Esophagus muscularis mucosa (tissue), 4 donors: ENCODE measurements at regions not wholly inside any gene's neighbourhood (a gene's known extent, or its start where the extent isn't known, plus 50 kb on each side); places are given as distances from the start of the nearest gene placed in this dataset.

Experiments used
- DNase-seq: peaks from one replicate; pipeline ENCODE4 v3.0.0-alpha.2; 2017; ENCODE audit errors: extremely low spot score
- H3K27ac ChIP-seq, 4 donors: fragments of 200-600 bp; sonication (generic); replicated peaks in 1 of 4; 1 replicate in 3 of 4; 2 replicates in 1 of 4; pipeline ENCODE4 v1.5.1; 2016 to 2019; ENCODE audit warnings: mild to moderate bottlenecking in 1 of 4
- H3K27me3 ChIP-seq, 4 donors: fragments of 200-600 bp; sonication (generic); one replicate each; pipeline versions ENCODE4 v1.5.1 to v1.6.0; 2016 to 2019
- H3K36me3 ChIP-seq, 4 donors: fragments of 200-600 bp; sonication (generic); one replicate each; pipeline ENCODE4 v1.5.1; 2016 to 2019
- H3K4me1 ChIP-seq, 4 donors: fragments of 200-600 bp; sonication (generic); one replicate each; pipeline ENCODE4 v1.5.1; 2016 to 2019
- H3K4me3 ChIP-seq, 4 donors: fragments of 200-600 bp; sonication (generic); 1 replicate in 2 of 4; 2 replicates in 2 of 4; pipeline ENCODE4 v1.5.1; 2016 to 2019; ENCODE audit warnings: mild to moderate bottlenecking in 4 of 4, moderate library complexity in 1 of 4
- H3K9me3 ChIP-seq, 4 donors: fragments of 200-600 bp; sonication (generic); 1 replicate in 3 of 4; 2 replicates in 1 of 4; pipeline ENCODE4 v1.5.1; 2016 to 2019
- CTCF ChIP-seq, 3 experiments: fragments of 200-600 bp in 2 of 3; fragments of 450-650 bp in 1 of 3; sonication (generic) in 2 of 3; IDR thresholded peaks; one replicate each; pipeline ENCODE4 v1.5.1; 2017 to 2019; ENCODE audit warnings: antibody characterized with exemption in 3 of 3, mild to moderate bottlenecking in 2 of 3, moderate library complexity in 1 of 3
- EP300 ChIP-seq: sonication (generic); formaldehyde crosslinking; IDR thresholded peaks from one replicate; pipeline ENCODE4 v1.6.1; 2017; ENCODE audit warnings: antibody characterized with exemption
- POLR2A ChIP-seq: fragments of 450-650 bp; IDR thresholded peaks from one replicate; pipeline ENCODE4 v1.6.1; 2017; ENCODE audit warnings: antibody characterized with exemption, moderate library complexity, mild to moderate bottlenecking, low read depth
- POLR2AphosphoS5 ChIP-seq, 2 donors: sonication (generic); formaldehyde crosslinking; IDR thresholded peaks; one replicate each; pipeline ENCODE4 v1.6.1; 2017; ENCODE audit warnings: antibody characterized with exemption in 2 of 2
- WGBS: methylation state at CpG from one replicate; pipeline ENCODE4 v1.1.5; 2018; 5-methylcytosine and 5-hydroxymethylcytosine counted together
- intact Hi-C: fragments of 100-400 bp; cut with DNase I; formaldehyde crosslinking; loops from one replicate; pipeline ENCODE4 v1.15.1; 2023

GRCh38 chr12:115553622-115554021 lies 723.9 kb downstream of the MED13L start:
- peaks cover 0 to 4% (median 0%) of the 10 kb centered on the region in 4 donors for H3K27me3 ChIP-seq
- no peaks in the 10 kb centered on the region for H3K36me3 ChIP-seq
- no peak overlapping the region for H3K4me3 ChIP-seq
- intact Hi-C loops = no loop called here
- no peak for DNase-seq
- H3K27ac ChIP-seq = no peak overlapping the region
- 89% methylated on average over 4 of the region's 4 CpGs for WGBS
- peaks cover 0 to 12% (median 8%) of the 10 kb centered on the region in 4 donors for H3K9me3 ChIP-seq
- TF ChIP-seq EP300 = no peak
- no peak for TF ChIP-seq CTCF (IDR thresholded peaks at IDR 0.05)
- TF ChIP-seq POLR2A = no peak
- TF ChIP-seq POLR2AphosphoS5 (IDR thresholded peaks at IDR 0.05) = no peak
- no peaks in the 10 kb centered on the region for H3K4me1 ChIP-seq

- WGBS = 74% methylated on average over 2 of the region's 2 CpGs
- intact Hi-C loops = no loop called here
Observed at GRCh38 chr12:115543269-115543668, 734.2 kb downstream of the MED13L start.

GRCh38 chr12:115542656-115543055 lies 734.8 kb downstream of the MED13L start:
- Histone ChIP-seq H3K27me3 (peaks cover 0 to 8% (median 0%) of the 10 kb centered on the region in 4 donors), H3K4me1 (no peaks in the 10 kb centered on the region), H3K9me3 (peaks cover 0 to 14% (median 4%) of the 10 kb centered on the region in 4 donors), H3K4me3 (no peak overlapping the region), H3K36me3 (no peaks in the 10 kb centered on the region), H3K27ac (no peak overlapping the region)
- DNase-seq = no peak
- TF ChIP-seq POLR2A (no peak), POLR2AphosphoS5 (IDR thresholded peaks at IDR 0.05) (no peak), CTCF (IDR thresholded peaks at IDR 0.05) (no peak), EP300 (no peak)
- WGBS = 84% methylated on average over 7 of the region's 7 CpGs
- intact Hi-C loops = no loop called here

More at GRCh38 chr12:115543269-115543668, 734.2 kb downstream of the MED13L start:
- DNase-seq = no peak
- TF ChIP-seq POLR2AphosphoS5 (IDR thresholded peaks at IDR 0.05) (no peak), POLR2A (no peak), CTCF (IDR thresholded peaks at IDR 0.05) (no peak), EP300 (no peak)
- Histone ChIP-seq H3K36me3 (no peaks in the 10 kb centered on the region), H3K4me3 (no peak overlapping the region), H3K4me1 (no peaks in the 10 kb centered on the region), H3K27ac (no peak overlapping the region), H3K9me3 (peaks cover 0 to 12% (median 2%) of the 10 kb centered on the region in 4 donors), H3K27me3 (peaks cover 0 to 8% (median 0%) of the 10 kb centered on the region in 4 donors)

GRCh38 chr12:115541891-115542421 lies 735.5 kb downstream of the MED13L start:
- Histone ChIP-seq H3K27me3 (peaks cover 0 to 8% (median 0%) of the 10 kb centered on the region in 4 donors), H3K4me3 (no peak overlapping the region), H3K36me3 (no peaks in the 10 kb centered on the region), H3K27ac (no peak overlapping the region), H3K4me1 (no peaks in the 10 kb centered on the region), H3K9me3 (peaks cover 0 to 18% (median 7%) of the 10 kb centered on the region in 4 donors)
- no peak for DNase-seq
- no peak for TF ChIP-seq POLR2AphosphoS5 (IDR thresholded peaks at IDR 0.05)
- no peak for TF ChIP-seq POLR2A
- no peak for TF ChIP-seq EP300
- TF ChIP-seq CTCF (IDR thresholded peaks at IDR 0.05) = no peak
- intact Hi-C loops = no loop called here
- whole genome bisulfite sequencing = 76% methylated on average over 5 of the region's 5 CpGs

GRCh38 chr12:115528466-115528865 lies 749.0 kb downstream of the MED13L start:
- H3K36me3 ChIP-seq = no peaks in the 10 kb centered on the region
- H3K4me1 ChIP-seq = no peaks in the 10 kb centered on the region
- no peak overlapping the region for H3K4me3 ChIP-seq
- no peaks in the 10 kb centered on the region for H3K9me3 ChIP-seq
- DNase-seq = no peak
- 93% methylated on average over 2 of the region's 2 CpGs for WGBS
- peaks cover 0 to 5% (median 0%) of the 10 kb centered on the region in 4 donors for H3K27me3 ChIP-seq
- TF ChIP-seq POLR2A (no peak), POLR2AphosphoS5 (IDR thresholded peaks at IDR 0.05) (no peak), CTCF (IDR thresholded peaks at IDR 0.05) (no peak), EP300 (no peak)
- H3K27ac ChIP-seq = no peak overlapping the region
- intact Hi-C loops = no loop called here
